ENCODE measurements at regions not wholly inside any gene's neighbourhood (a gene's known extent, or its start where the extent isn't known, plus 50 kb on each side); places are given as distances from the start of the nearest gene placed in this dataset.

- no peak for DNase-seq
Measured at GRCh38 chr1:75984781-75985180, 52.6 kb upstream of the ASB17 start.

- DNase-seq = no peak
Measured at GRCh38 chr1:75985827-75986226, 53.6 kb upstream of the ASB17 start.

GRCh38 chr1:75986478-75986877 lies 54.3 kb upstream of the ASB17 start:
- no peak for DNase-seq

GRCh38 chr1:75989121-75989520 lies 56.9 kb upstream of the ASB17 start:
- no peak for DNase-seq

GRCh38 chr1:75990686-75991085 lies 58.5 kb upstream of the ASB17 start:
- DNase-seq = no peak

- peak; percentile 82 for DNase-seq
Measured at GRCh38 chr1:75991497-75992114, 59.4 kb upstream of the ASB17 start.

- DNase-seq = no peak
Measured at GRCh38 chr1:75992312-75992711, 60.1 kb upstream of the ASB17 start.

- no peak for DNase-seq
Measured at GRCh38 chr1:75993661-75994060, 61.5 kb upstream of the ASB17 start.

- DNase-seq = no peak
Measured at GRCh38 chr1:75996196-75996595, 64.0 kb upstream of the ASB17 start.

GRCh38 chr1:75999034-75999433 lies 66.8 kb upstream of the ASB17 start:
- DNase-seq = no peak

- no peak for DNase-seq
Measured at GRCh38 chr1:76003946-76004345, 70.6 kb upstream of the ST6GALNAC3 start.

- no peak for DNase-seq
Measured at GRCh38 chr1:76005765-76006164, 68.8 kb upstream of the ST6GALNAC3 start.

GRCh38 chr1:76006234-76006633 lies 68.3 kb upstream of the ST6GALNAC3 start:
- no peak for DNase-seq

GRCh38 chr1:76010802-76011201 lies 63.7 kb upstream of the ST6GALNAC3 start:
- no peak for DNase-seq

GRCh38 chr1:76012341-76013205 lies 62.0 kb upstream of the ST6GALNAC3 start:
- DNase-seq = peak; percentile 19

GRCh38 chr1:76013206-76013581 lies 61.4 kb upstream of the ST6GALNAC3 start:
- no peak for DNase-seq

- DNase-seq = no peak
Measured at GRCh38 chr1:76015478-76016103, 59.0 kb upstream of the ST6GALNAC3 start.

GRCh38 chr1:76018045-76018444 lies 56.5 kb upstream of the ST6GALNAC3 start:
- no peak for DNase-seq

GRCh38 chr1:76021846-76022245 lies 52.7 kb upstream of the ST6GALNAC3 start:
- no peak for DNase-seq

- DNase-seq = no peak
Measured at GRCh38 chr1:76023669-76024435, 50.7 kb upstream of the ST6GALNAC3 start.

All from left kidney (tissue), 1 donor.